HCT116 (cell line): ENCODE measurements at regions not wholly inside any gene's neighbourhood (a gene's known extent, or its start where the extent isn't known, plus 50 kb on each side); places are given as distances from the start of the nearest gene placed in this dataset.

Source experiments
- ATAC-seq: fragments of 200-7000 bp; cut with Tn5 transposase; 2 replicates; pipeline ENCODE4 v1.9.1; 2020; ENCODE audit warnings: mild to moderate bottlenecking, moderate library complexity
- BruUV-seq: library from RNA; stranded (reverse); fragments of 400-500 nt; replicated peaks from 2 replicates; lab custom pipeline; 2021; lab: Mats Ljungman, UMichigan
- CTCF ChIA-PET: fragments of 300-600 bp; sonication (Branson Sonifier 250); formaldehyde crosslinking; loops from one replicate; lab custom pipeline; 2021; ENCODE audit warnings: antibody characterized with exemption; lab: Charles Lee
- POLR2A ChIA-PET: fragments of 300-600, 350-600 bp; sonication (Branson Sonifier 250); formaldehyde crosslinking; loops from one replicate; lab custom pipeline; 2021; ENCODE audit warnings: antibody characterized with exemption; lab: Charles Lee
- RAD21 ChIA-PET, 2 experiments: fragments of 300-600 bp; sonication (Branson Sonifier 250); formaldehyde crosslinking; loops; one replicate each; lab custom pipeline; 2023; ENCODE audit warnings: low total read pairs in 2 of 2; ENCODE audit not compliant: uncharacterized antibody in 2 of 2, unreplicated experiment in 2 of 2, low non-redundant PET in 1 of 2; lab: Charles Lee
- DNase-seq: peaks from one replicate; pipeline ENCODE4 v3.0.0-alpha.2; 2010; ENCODE audit warnings: low read depth, low spot score
- H2AFZ ChIP-seq: fragments of 200-600 bp; shearing (Covaris generic), sonication (generic); 2 replicates; pipeline ENCODE4 v1.6.1; 2017; ENCODE audit warnings: low read depth, mixed run types, mixed read lengths, antibody characterized with exemption, low read length; ENCODE audit not compliant: poor library complexity, severe bottlenecking
- H3K27ac ChIP-seq: 2 replicates; pipeline ENCODE4 v1.5.1; 2012; ENCODE audit warnings: low read depth, low read length
- H3K27me3 ChIP-seq: fragments of 200-600 bp; sonication (generic); 2 replicates; pipeline ENCODE4 v1.6.1; 2016; ENCODE audit warnings: mixed run types, low read length, mixed read lengths; ENCODE audit not compliant: insufficient read depth
- H3K36me3 ChIP-seq, 2 experiments: fragments of 200-500 bp in 1 of 2; fragments of 200-600 bp in 1 of 2; sonication (Bioruptor generic) in 1 of 2; sonication (generic) in 1 of 2; 2 replicates each; pipeline versions ENCODE4 v1.5.1 to v1.6.1; 2014 to 2016; ENCODE audit warnings: low read length in 2 of 2, inconsistent platforms in 1 of 2, mixed read lengths in 1 of 2, mixed run types in 1 of 2; ENCODE audit not compliant: insufficient read depth in 2 of 2, control insufficient read depth in 1 of 2
- H3K4me1 ChIP-seq, 2 experiments: fragments of 200-600 bp in 1 of 2; sonication (generic) in 1 of 2; 2 replicates each; pipeline versions ENCODE4 v1.5.1 to v1.6.1; 2012 to 2017; ENCODE audit warnings: low read length in 2 of 2, inconsistent platforms in 1 of 2, mild to moderate bottlenecking in 1 of 2, mixed read lengths in 1 of 2, mixed run types in 1 of 2, moderate library complexity in 1 of 2; ENCODE audit not compliant: insufficient read depth in 2 of 2, control insufficient read depth in 1 of 2
- H3K4me2 ChIP-seq: fragments of 200-600 bp; sonication (generic); 2 replicates; pipeline ENCODE4 v1.6.1; 2017; ENCODE audit warnings: mixed run types, low read length, mixed read lengths
- H3K4me3 ChIP-seq, 2 experiments: fragments of 200-600 bp in 1 of 2; sonication (generic) in 1 of 2; replicated peaks in 1 of 2; 2 replicates each; pipeline ENCODE4 v1.5.1; 2011 to 2016; ENCODE audit warnings: low read length in 2 of 2, control low read depth in 1 of 2, low read depth in 1 of 2, mild to moderate bottlenecking in 1 of 2, mixed read lengths in 1 of 2, mixed run types in 1 of 2
- H3K79me2 ChIP-seq: fragments of 200-600 bp; sonication (generic); 2 replicates; pipeline ENCODE4 v1.6.1; 2017; ENCODE audit warnings: mild to moderate bottlenecking, mixed run types, low read length, moderate library complexity, mixed read lengths; ENCODE audit not compliant: insufficient read depth
- H3K9ac ChIP-seq: fragments of 200-600 bp; sonication (generic); 2 replicates; pipeline ENCODE4 v1.6.1; 2016; ENCODE audit warnings: low read length, mixed read lengths
- H3K9me2 ChIP-seq: fragments of 200-600 bp; sonication (generic), shearing (Covaris generic); 2 replicates; pipeline ENCODE4 v1.6.1; 2017; ENCODE audit warnings: mixed run types, mild to moderate bottlenecking, moderate library complexity; ENCODE audit not compliant: insufficient read depth
- H3K9me3 ChIP-seq, 2 experiments: fragments of 200-500 bp in 1 of 2; fragments of 200-600 bp in 1 of 2; sonication (Bioruptor generic) in 1 of 2; sonication (generic) in 1 of 2; 2 replicates each; pipeline ENCODE4 v1.6.1; 2014 to 2017; ENCODE audit warnings: low read length in 2 of 2, mixed read lengths in 2 of 2, inconsistent platforms in 1 of 2, low read depth in 1 of 2, mild to moderate bottlenecking in 1 of 2, mixed run types in 1 of 2, moderate library complexity in 1 of 2; ENCODE audit not compliant: control insufficient read depth in 1 of 2, insufficient read depth in 1 of 2
- H4K20me1 ChIP-seq: fragments of 200-600 bp; sonication (generic), shearing (Covaris generic); 2 replicates; pipeline ENCODE4 v1.6.1; 2017; ENCODE audit warnings: mixed run types, mild to moderate bottlenecking, moderate library complexity; ENCODE audit not compliant: insufficient read depth
- CBX3 ChIP-seq: IDR thresholded peaks from 2 replicates; pipeline ENCODE4 v1.6.1; 2012; ENCODE audit warnings: low read depth
- CEBPB ChIP-seq: IDR thresholded peaks from 2 replicates; pipeline ENCODE4 v1.6.1; 2012; ENCODE audit warnings: low read depth
- CTCF ChIP-seq, 3 experiments: fragments of 200-600 bp in 1 of 3; sonication (generic) in 1 of 3; IDR thresholded peaks in 2 of 3; conservative IDR thresholded peaks in 1 of 3; 2 replicates each; pipeline ENCODE4 v1.5.1; 2012 to 2017; ENCODE audit warnings: low read depth in 2 of 3, low read length in 2 of 3, antibody characterized with exemption in 1 of 3, borderline replicate concordance in 1 of 3, control low read depth in 1 of 3, mild to moderate bottlenecking in 1 of 3, mixed read lengths in 1 of 3, mixed run types in 1 of 3, moderate library complexity in 1 of 3; ENCODE audit not compliant: insufficient read depth in 1 of 3
- ELF1 ChIP-seq: IDR thresholded peaks from 2 replicates; pipeline ENCODE4 v1.6.1; 2012; ENCODE audit warnings: low read depth, borderline replicate concordance
- EZH2phosphoT487 ChIP-seq: fragments of 200-600 bp; IDR thresholded peaks from 2 replicates; pipeline ENCODE4 v1.6.1; 2018; ENCODE audit warnings: antibody characterized with exemption, borderline replicate concordance
- JUND ChIP-seq: IDR thresholded peaks from 2 replicates; pipeline ENCODE4 v1.6.1; 2012
- MAX ChIP-seq: IDR thresholded peaks from 2 replicates; pipeline ENCODE4 v1.6.1; 2012
- POLR2AphosphoS5 ChIP-seq: IDR thresholded peaks from 2 replicates; pipeline ENCODE4 v1.6.1; 2011; ENCODE audit warnings: mild to moderate bottlenecking, low read depth, low read length, moderate library complexity
- REST ChIP-seq: IDR thresholded peaks from 2 replicates; pipeline ENCODE4 v1.6.1; 2012; ENCODE audit warnings: low read depth
- SP1 ChIP-seq: IDR thresholded peaks from 2 replicates; pipeline ENCODE4 v1.6.1; 2012; ENCODE audit warnings: low read depth
- TCF7L2 ChIP-seq: IDR thresholded peaks from 2 replicates; pipeline ENCODE4 v1.7.0; 2011; ENCODE audit warnings: borderline replicate concordance, inconsistent platforms; ENCODE audit not compliant: insufficient read depth, insufficient read length; ENCODE audit errors: extremely low read depth
- YY1 ChIP-seq: IDR thresholded peaks from 2 replicates; pipeline ENCODE4 v1.6.1; 2011; ENCODE audit warnings: low read length, low read depth, moderate library complexity, mild to moderate bottlenecking; ENCODE audit not compliant: insufficient replicate concordance; ENCODE audit errors: extremely low read depth
- ZFX ChIP-seq: fragments of 450-650 bp; IDR thresholded peaks from 2 replicates; pipeline ENCODE4 v1.6.1; 2017
- intact Hi-C: fragments of 100-400 bp; cut with micrococcal nuclease; formaldehyde crosslinking; loops from 2 replicates; pipeline ENCODE4 v1.10.0; 2022
- TF ChIP-seq, protein P1 (sequence below): IDR thresholded peaks from 2 replicates; pipeline ENCODE4 v1.6.1; 2012

DNA sequence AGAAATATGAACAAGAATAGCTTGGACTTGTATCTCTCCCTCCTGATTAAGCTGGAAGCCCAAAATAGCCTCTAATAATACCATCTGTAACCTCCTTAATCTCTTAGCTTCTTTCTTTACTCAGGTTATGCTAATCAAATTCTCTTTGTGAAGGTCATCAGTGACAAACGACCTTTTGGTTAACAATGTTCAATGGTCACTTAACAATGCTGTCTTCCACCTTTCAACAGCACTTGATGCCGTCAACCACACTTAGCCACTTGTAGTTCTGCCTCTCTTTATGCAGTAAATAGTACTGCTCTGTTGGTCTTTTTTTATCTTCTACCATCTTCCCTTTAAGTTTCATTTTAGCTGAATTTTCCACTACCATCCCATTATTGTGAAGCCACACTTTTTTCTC, 476.6 kb upstream of the TGFBR2 start:
- Histone ChIP-seq H3K4me3 (no peak overlapping the region), H3K27ac (no peak overlapping the region), H3K4me1 (no peaks in the 10 kb centered on the region), H3K9me2 (no peaks in the 10 kb centered on the region), H3K27me3 (no peaks in the 10 kb centered on the region), H3K4me2 (no peak overlapping the region), H3K9me3 (no peaks in the 10 kb centered on the region), H3K9ac (no peak overlapping the region), H3K36me3 (no peaks in the 10 kb centered on the region), H2AFZ (no peak overlapping the region), H4K20me1 (no peaks in the 10 kb centered on the region), H3K79me2 (no peaks in the 10 kb centered on the region)
- ChIA-PET CTCF (no interaction called here), POLR2A (no interaction called here), RAD21 (no interaction called here)
- no TSS peak for BruUV-seq
- ATAC-seq = no peak
- intact Hi-C loops = no loop called here
- DNase-seq = no peak
- TF ChIP-seq ZFX (no peak), SP1 (no peak), YY1 (no peak), POLR2AphosphoS5 (no peak), MAX (no peak), REST (no peak), CBX3 (no peak), CEBPB (no peak), JUND (no peak), TCF7L2 (no peak), EZH2phosphoT487 (no peak), ELF1 (no peak), CTCF (IDR thresholded peaks at IDR 0.05 in 2 of 3, conservative IDR thresholded peaks at IDR 0.05 in 1 of 3; ENCODE audit: borderline replicate concordance in 1 of 3, insufficient read depth in 1 of 3, low read depth in 2 of 3, low read length in 2 of 3) (no peak)
- TF ChIP-seq, protein P1, sequence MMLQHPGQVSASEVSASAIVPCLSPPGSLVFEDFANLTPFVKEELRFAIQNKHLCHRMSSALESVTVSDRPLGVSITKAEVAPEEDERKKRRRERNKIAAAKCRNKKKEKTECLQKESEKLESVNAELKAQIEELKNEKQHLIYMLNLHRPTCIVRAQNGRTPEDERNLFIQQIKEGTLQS = no peak
